ENCODE measurements at regions not wholly inside any gene's neighbourhood (a gene's known extent, or its start where the extent isn't known, plus 50 kb on each side); places are given as distances from the start of the nearest gene placed in this dataset.

DNA sequence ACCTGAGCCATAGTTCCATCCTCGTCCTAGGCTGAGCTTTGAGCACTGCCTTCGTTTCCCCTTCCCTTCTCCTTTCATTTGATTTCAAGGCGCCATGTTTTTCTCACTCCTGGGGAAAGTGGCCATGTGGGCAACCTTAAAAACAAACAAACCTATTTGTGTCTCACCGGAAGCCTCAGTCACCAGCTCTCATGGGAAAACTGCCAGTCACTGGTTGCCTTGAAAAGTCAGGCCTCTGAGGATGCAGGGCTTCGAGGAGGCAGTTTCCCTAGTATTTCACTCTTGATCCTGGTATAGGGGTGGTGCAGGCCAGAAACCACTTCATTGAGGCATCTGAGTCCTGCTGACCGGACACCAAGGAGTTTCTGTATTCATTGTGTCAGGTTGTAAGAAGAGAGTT lies 59.2 kb upstream of the TRIB2 start:
- Histone ChIP-seq H3K9me3 (replicated peaks; ENCODE audit: control insufficient read depth, insufficient read depth, low read length) (no peaks in the 10 kb centered on the region), H2AFZ (ENCODE audit: low read depth, low read length) (no peak overlapping the region), H3K9ac (replicated peaks; ENCODE audit: extremely low read depth, insufficient read depth, low read length) (no peak overlapping the region), H3K4me2 (ENCODE audit: insufficient read depth, low read length) (no peak overlapping the region), H3K4me1 (ENCODE audit: control insufficient read depth, extremely low read depth, insufficient read depth, low read length) (no peaks in the 10 kb centered on the region), H3K4me3 (replicated peaks in 1 of 3; ENCODE audit: insufficient read depth in 1 of 3, low read depth in 1 of 3, low read length in 3 of 3) (no peak overlapping the region), H3K36me3 (ENCODE audit: control insufficient read depth in 2 of 2, extremely low read depth in 1 of 2, insufficient read depth in 2 of 2, low read length in 2 of 2) (no peaks in the 10 kb centered on the region), H3K27me3 (ENCODE audit: control insufficient read depth in 2 of 2, insufficient read depth in 2 of 2, low read length in 2 of 2) (peaks cover 0 to 1% of the 10 kb centered on the region in 2 experiments), H3K9me1 (replicated peaks; ENCODE audit: control insufficient read depth, extremely low read depth, insufficient read depth, low read length) (no peaks in the 10 kb centered on the region), H4K20me1 (replicated peaks; ENCODE audit: control insufficient read depth, extremely low read depth, insufficient read depth, low read length) (no peaks in the 10 kb centered on the region), H3K79me2 (ENCODE audit: control insufficient read depth, insufficient read depth, low read length) (no peaks in the 10 kb centered on the region), H3K27ac (ENCODE audit: insufficient read depth, low read depth, low read length) (no peak overlapping the region)
- FAIRE-seq (no peak), DNase-seq (ENCODE audit: low read depth, low spot score) (no peak)
- TF ChIP-seq EZH2 (IDR thresholded peaks at IDR 0.05; ENCODE audit: borderline replicate concordance, low read depth, low read length, severe bottlenecking), result no peak
- TF ChIP-seq MAX (IDR thresholded peaks at IDR 0.05; ENCODE audit: insufficient read depth, insufficient read length), result no peak
- TF ChIP-seq POLR2A (IDR thresholded peaks at IDR 0.05; ENCODE audit: low read depth, low read length), result no peak
- TF ChIP-seq MYC (IDR thresholded peaks at IDR 0.05; ENCODE audit: low read depth, low read length), result no peak
- no peak for TF ChIP-seq GATA2 (IDR thresholded peaks at IDR 0.05; ENCODE audit: insufficient read depth, insufficient read length, low read depth, low read length)
- no peak for TF ChIP-seq CTCF (IDR thresholded peaks at IDR 0.05; ENCODE audit: extremely low read depth in 1 of 2, insufficient read depth in 1 of 2, low read depth in 1 of 2, low read length in 2 of 2)
- no TSS peak for BruUV-seq (replicated peaks)
- ChIA-PET CTCF (no interaction called here), POLR2A (no interaction called here)
- dilution Hi-C loops (cut with MboI; ENCODE audit: extremely low pct_ligation_motif_present, low sequenced_read_pairs) (no loop called here), intact Hi-C loops (cut with micrococcal nuclease) (no loop called here)

Measured in endothelial cell of umbilical vein (primary cell).